Bronchial epithelial cell (primary cell): ENCODE measurements at regions not wholly inside any gene's neighbourhood (a gene's known extent, or its start where the extent isn't known, plus 50 kb on each side); places are given as distances from the start of the nearest gene placed in this dataset.

ENCODE experiments used
- DNase-seq: peaks from one replicate; pipeline ENCODE4 v3.0.0-alpha.2; 2010; ENCODE audit warnings: low read depth
- FAIRE-seq: peaks from 2 replicates; lab custom pipeline; 2011; peaks lifted over from hg19 to GRCh38; lab: Jason Lieb, UNC
- H3K27me3 ChIP-seq: 2 replicates; pipeline ENCODE4 v1.5.1; 2011; ENCODE audit warnings: low read length; ENCODE audit not compliant: control insufficient read depth, insufficient read depth
- H3K36me3 ChIP-seq: 2 replicates; pipeline ENCODE4 v1.5.1; 2011; ENCODE audit warnings: low read length; ENCODE audit not compliant: control insufficient read depth, insufficient read depth
- H3K4me3 ChIP-seq: 2 replicates; pipeline ENCODE4 v1.5.1; 2011; ENCODE audit warnings: mild to moderate bottlenecking, low read depth, low read length, control low read depth
- CTCF ChIP-seq: IDR thresholded peaks from 2 replicates; pipeline ENCODE4 v1.5.1; 2011; ENCODE audit warnings: mild to moderate bottlenecking, moderate library complexity, low read length, control low read depth, inconsistent platforms; ENCODE audit not compliant: insufficient read depth, severe bottlenecking

- no peak for DNase-seq
- peak; percentile 13 for FAIRE-seq
- no peak for TF ChIP-seq CTCF
- Histone ChIP-seq H3K36me3 (no peaks in the 10 kb centered on the region), H3K27me3 (no peaks in the 10 kb centered on the region), H3K4me3 (no peak overlapping the region)
Observed at GRCh38 chr2:236795861-236796219, 226.2 kb downstream of the ACKR3 start.

DNA sequence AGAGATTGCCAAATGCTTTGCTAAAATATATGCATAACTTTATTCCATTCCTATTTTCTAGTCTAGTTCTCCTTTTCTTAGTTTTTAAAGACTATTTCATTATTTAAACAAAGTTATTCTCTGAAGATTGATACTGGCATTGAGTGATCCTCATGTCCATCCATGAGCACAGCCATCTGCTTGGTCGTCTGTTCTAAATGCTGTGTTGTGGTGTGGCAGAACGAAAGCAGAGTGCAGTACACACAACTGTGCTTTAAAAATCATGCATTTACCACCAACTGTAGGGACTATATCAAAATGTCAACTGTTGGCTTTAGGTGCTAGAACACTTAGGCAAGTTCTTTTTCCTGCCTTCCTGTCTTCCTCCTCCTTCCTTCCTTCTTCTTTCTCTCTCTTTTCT is 226.6 kb downstream of the ACKR3 start:
- Histone ChIP-seq H3K4me3 (no peak overlapping the region), H3K36me3 (no peaks in the 10 kb centered on the region), H3K27me3 (no peaks in the 10 kb centered on the region)
- DNase-seq, result no peak
- no peak for TF ChIP-seq CTCF
- no peak for FAIRE-seq

DNA sequence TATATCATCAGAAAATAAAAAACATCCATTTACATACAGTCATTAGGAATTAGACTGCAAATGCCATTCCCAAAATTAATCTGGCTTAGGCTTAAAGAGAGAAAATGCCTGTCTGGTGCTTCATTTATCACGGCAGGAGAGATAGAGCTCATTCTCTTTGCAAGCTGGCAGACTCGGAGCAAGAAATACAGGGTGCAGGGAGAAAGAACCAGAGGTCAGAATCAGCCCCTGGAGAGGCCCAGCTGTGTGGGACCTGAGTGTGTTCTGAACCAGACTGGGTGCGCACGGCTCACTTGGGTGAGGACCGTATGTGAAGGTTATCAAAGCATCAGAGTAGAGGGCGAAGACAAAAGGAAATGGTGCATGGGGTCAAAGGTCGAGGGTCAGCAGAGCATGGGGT is 227.8 kb downstream of the ACKR3 start:
- no peak for TF ChIP-seq CTCF
- DNase-seq (no peak), FAIRE-seq (no peak)
- Histone ChIP-seq H3K27me3 (no peaks in the 10 kb centered on the region), H3K4me3 (no peak overlapping the region), H3K36me3 (no peaks in the 10 kb centered on the region)

- Histone ChIP-seq H3K27me3 (no peaks in the 10 kb centered on the region), H3K4me3 (no peak overlapping the region), H3K36me3 (no peaks in the 10 kb centered on the region)
- DNase-seq, result no peak
- no peak for TF ChIP-seq CTCF
- FAIRE-seq, result peak; percentile 43
Observed at GRCh38 chr2:236798491-236798890, 228.9 kb downstream of the ACKR3 start.

- TF ChIP-seq CTCF, result no peak
- Histone ChIP-seq H3K36me3 (no peaks in the 10 kb centered on the region), H3K4me3 (no peak overlapping the region), H3K27me3 (no peaks in the 10 kb centered on the region)
- FAIRE-seq (no peak), DNase-seq (no peak)
Observed at GRCh38 chr2:236799391-236800026, 229.9 kb downstream of the ACKR3 start.

GRCh38 chr2:236802862-236803261 is 233.2 kb downstream of the ACKR3 start:
- Histone ChIP-seq H3K4me3 (no peak overlapping the region), H3K27me3 (no peaks in the 10 kb centered on the region), H3K36me3 (no peaks in the 10 kb centered on the region)
- no peak for FAIRE-seq
- no peak for TF ChIP-seq CTCF
- DNase-seq, result no peak
